HepG2 (cell line): ENCODE measurements at regions not wholly inside any gene's neighbourhood (a gene's known extent, or its start where the extent isn't known, plus 50 kb on each side); places are given as distances from the start of the nearest gene placed in this dataset.

Experiments used
- ATAC-seq: fragments of 200-7000 bp; cut with Tn5 transposase; 3 replicates; pipeline ENCODE4 v1.9.1; 2020; ENCODE audit warnings: mild to moderate bottlenecking, moderate library complexity
- BruUV-seq: library from RNA; stranded (reverse); fragments of 400-500 nt; replicated peaks from 2 replicates; lab custom pipeline; 2021; lab: Mats Ljungman, UMichigan
- CTCF ChIA-PET: fragments of 300-600 bp; formaldehyde crosslinking; extraction: SDS; loops from one replicate; lab custom pipeline; 2021; ENCODE audit warnings: low total read pairs, inconsistent platforms, low intra/inter-chr PET ratio; lab: Yijun Ruan, JAX
- POLR2A ChIA-PET: fragments of 350-600 bp; sonication (Branson Sonifier 250); formaldehyde crosslinking; loops from one replicate; lab custom pipeline; 2020; ENCODE audit warnings: antibody characterized with exemption, inconsistent platforms; lab: Yijun Ruan, JAX
- DNase-seq: peaks from one replicate; pipeline ENCODE4 v3.0.0-alpha.2; 2015; ENCODE audit warnings: low spot score
- FAIRE-seq: peaks from 3 replicates; lab custom pipeline; 2011; peaks lifted over from hg19 to GRCh38; lab: Jason Lieb, UNC
- H2AFZ ChIP-seq: one replicate; pipeline ENCODE4 v1.6.1; 2011; ENCODE audit warnings: low read length, inconsistent platforms
- H3K27ac ChIP-seq: fragments of 300-600 bp; 3 replicates; pipeline ENCODE4 v1.8.0; 2011; ENCODE audit warnings: mixed run types, mild to moderate bottlenecking, mixed read lengths, low read length, inconsistent platforms; ENCODE audit not compliant: insufficient read depth; ENCODE audit errors: extremely low read length
- H3K27me3 ChIP-seq, 2 experiments: fragments of 200-600 bp in 1 of 2; 2 replicates in 1 of 2; 3 replicates in 1 of 2; pipeline versions ENCODE4 v1.6.0 to v1.8.0; 2011; ENCODE audit warnings: low read length in 2 of 2, mild to moderate bottlenecking in 2 of 2, moderate library complexity in 2 of 2, inconsistent platforms in 1 of 2; ENCODE audit not compliant: insufficient read depth in 2 of 2, control insufficient read depth in 1 of 2
- H3K36me3 ChIP-seq, 2 experiments: fragments of 200-600 bp in 1 of 2; replicated peaks in 1 of 2; 2 replicates in 1 of 2; 3 replicates in 1 of 2; pipeline versions ENCODE4 v1.5.1 to v1.8.0; 2011; ENCODE audit warnings: low read length in 2 of 2, inconsistent platforms in 1 of 2; ENCODE audit not compliant: insufficient read depth in 2 of 2, control insufficient read depth in 1 of 2
- H3K4me1 ChIP-seq: 2 replicates; pipeline ENCODE4 v1.5.1; 2012; ENCODE audit warnings: low read length, inconsistent platforms; ENCODE audit not compliant: insufficient read depth
- H3K4me2 ChIP-seq: 2 replicates; pipeline ENCODE4 v1.6.0; 2011; ENCODE audit warnings: low read depth, low read length, inconsistent platforms
- H3K4me3 ChIP-seq, 3 experiments: fragments of 200-600 bp in 1 of 3; sonication (generic), shearing (Covaris generic) in 1 of 3; replicated peaks in 1 of 3; 2 replicates each; pipeline ENCODE4 v1.5.1; 2011 to 2016; ENCODE audit warnings: low read length in 3 of 3, inconsistent platforms in 2 of 3, low read depth in 2 of 3, mild to moderate bottlenecking in 2 of 3, control low read depth in 1 of 3, mixed read lengths in 1 of 3; ENCODE audit not compliant: insufficient read depth in 1 of 3
- H3K79me2 ChIP-seq: one replicate; pipeline ENCODE4 v1.6.1; 2011; ENCODE audit warnings: low read length, inconsistent platforms; ENCODE audit not compliant: insufficient read depth
- H3K9ac ChIP-seq: 2 replicates; pipeline ENCODE4 v1.6.0; 2011; ENCODE audit warnings: mild to moderate bottlenecking, low read depth, low read length, inconsistent platforms; ENCODE audit not compliant: insufficient read depth
- H3K9me3 ChIP-seq: 2 replicates; pipeline ENCODE4 v1.5.1; 2012; ENCODE audit warnings: mild to moderate bottlenecking, low read length
- H4K20me1 ChIP-seq: 2 replicates; pipeline ENCODE4 v1.6.0; 2011; ENCODE audit warnings: inconsistent platforms, mild to moderate bottlenecking, low read length, moderate library complexity; ENCODE audit not compliant: insufficient read depth
- ERF ChIP-seq: IDR thresholded peaks from 2 replicates; pipeline ENCODE4 v1.6.1; 2018; ENCODE audit warnings: missing biosample characterization, missing genetic modification reagents
- FOXK1 ChIP-seq: sonication (generic); formaldehyde crosslinking; IDR thresholded peaks from 2 replicates; pipeline ENCODE4 v1.4.0; 2020; ENCODE audit warnings: low read depth, missing genetic modification reagents, borderline replicate concordance
- HMG20A ChIP-seq: IDR thresholded peaks from 2 replicates; pipeline ENCODE4 v1.6.1; 2016; ENCODE audit warnings: borderline replicate concordance
- KDM4B ChIP-seq: sonication (generic); formaldehyde crosslinking; IDR thresholded peaks from 2 replicates; pipeline ENCODE4 v1.4.0; 2020; ENCODE audit warnings: missing genetic modification reagents
- KMT2A ChIP-seq: sonication (generic); formaldehyde crosslinking; IDR thresholded peaks from 2 replicates; pipeline ENCODE4 v1.4.0; 2020; ENCODE audit warnings: missing genetic modification reagents
- MLX ChIP-seq: IDR thresholded peaks from 2 replicates; pipeline ENCODE4 v1.6.1; 2016
- POGZ ChIP-seq: sonication (generic); formaldehyde crosslinking; IDR thresholded peaks from 2 replicates; pipeline ENCODE4 v1.4.0; 2020; ENCODE audit warnings: mild to moderate bottlenecking, missing genetic modification reagents
- RXRB ChIP-seq: IDR thresholded peaks from 2 replicates; pipeline ENCODE4 v1.6.1; 2016; ENCODE audit warnings: borderline replicate concordance, missing genetic modification reagents, missing compliant biosample characterization
- ZFP90 ChIP-seq: sonication (generic); formaldehyde crosslinking; IDR thresholded peaks from 2 replicates; pipeline ENCODE4 v1.8.0; 2022; ENCODE audit warnings: missing genetic modification reagents, mild to moderate bottlenecking, inconsistent platforms, borderline replicate concordance
- ZNF589 ChIP-seq: sonication (generic); formaldehyde crosslinking; conservative IDR thresholded peaks from 2 replicates; pipeline ENCODE4 v1.8.0; 2022; ENCODE audit warnings: mild to moderate bottlenecking, moderate library complexity, missing genetic modification reagents
- ZNF670 ChIP-seq: sonication (generic); formaldehyde crosslinking; IDR thresholded peaks from 2 replicates; pipeline ENCODE4 v1.8.0; 2022; ENCODE audit warnings: mild to moderate bottlenecking, missing genetic modification reagents, borderline replicate concordance
- ZNF780A ChIP-seq: sonication (generic); formaldehyde crosslinking; IDR thresholded peaks from 2 replicates; pipeline ENCODE4 v1.8.0; 2022; ENCODE audit warnings: mild to moderate bottlenecking, missing genetic modification reagents, moderate library complexity
- ZNF816 ChIP-seq: sonication (generic); formaldehyde crosslinking; IDR thresholded peaks from 2 replicates; pipeline ENCODE4 v1.8.0; 2022; ENCODE audit warnings: missing genetic modification reagents, mild to moderate bottlenecking, borderline replicate concordance
- WGBS: methylation state at CpG from one replicate; pipeline ENCODE4 v1.1.6; 2017; ENCODE audit warnings: low lambda C conversion rate; 5-methylcytosine and 5-hydroxymethylcytosine counted together
- in situ Hi-C: cut with HindIII; loops from 2 replicates; pipeline ENCODE4 v1.10.0; 2017; ENCODE audit warnings: low pct_unique_long_range_greater_than_20kb; ENCODE audit not compliant: extremely low pct_ligation_motif_present
- intact Hi-C: fragments of 100-400 bp; cut with micrococcal nuclease; formaldehyde crosslinking; loops from one replicate; pipeline ENCODE4 v1.10.0; 2022; ENCODE audit not compliant: unreplicated experiment

- TF ChIP-seq ZNF780A (CRISPR knock-in tag) (no peak), KDM4B (CRISPR knock-in tag) (no peak), ZNF816 (CRISPR knock-in tag) (no peak), POGZ (CRISPR knock-in tag) (no peak)
Measured at GRCh38 chr13:57375876-57376275, 208.9 kb downstream of the PRR20E start (continued).

GRCh38 chr13:57408312-57408711, 223.2 kb upstream of the PCDH17 start:
- no peaks in the 10 kb centered on the region for H3K36me3 ChIP-seq
- CTCF ChIA-PET: no interaction called here
- 28% methylated on average over 2 of the region's 2 CpGs for WGBS
- no peak overlapping the region for H3K27ac ChIP-seq
- no peaks in the 10 kb centered on the region for H4K20me1 ChIP-seq
- TF ChIP-seq ERF (CRISPR knock-in tag): no peak
- TF ChIP-seq ZNF670 (CRISPR knock-in tag): no peak
- TF ChIP-seq RXRB: no peak
- TF ChIP-seq ZNF589 (CRISPR knock-in tag): no peak
- TF ChIP-seq HMG20A: no peak
- TF ChIP-seq FOXK1 (CRISPR knock-in tag): no peak
- TF ChIP-seq MLX (CRISPR knock-in tag): no peak
- TF ChIP-seq ZFP90 (CRISPR knock-in tag): no peak
- TF ChIP-seq KMT2A (CRISPR knock-in tag): no peak
- DNase-seq (no peak), FAIRE-seq (no peak), ATAC-seq (no peak)
- no TSS peak for BruUV-seq
- no peaks in the 10 kb centered on the region for H3K4me1 ChIP-seq
- H3K9ac ChIP-seq: no peak overlapping the region
- no peak overlapping the region for H3K4me3 ChIP-seq
- in situ Hi-C loops: no loop called here
- POLR2A ChIA-PET: no interaction called here
- no peak overlapping the region for H2AFZ ChIP-seq
- intact Hi-C loops: no loop called here
- H3K4me2 ChIP-seq: no peak overlapping the region
- no peaks in the 10 kb centered on the region for H3K79me2 ChIP-seq
- peaks cover 46% of the 10 kb centered on the region for H3K9me3 ChIP-seq
- no peaks in the 10 kb centered on the region for H3K27me3 ChIP-seq
